ENCODE measurements at regions not wholly inside any gene's neighbourhood (a gene's known extent, or its start where the extent isn't known, plus 50 kb on each side); places are given as distances from the start of the nearest gene placed in this dataset.
"Not testable (repeated sequence)": the region's sequence is repeated elsewhere in the genome, so short reads cannot be mapped to it uniquely, and the experiment has no call there.

GRCh38 chr13:61215116-61215515 lies 200.5 kb downstream of the PCDH20 start:
- DNase-seq (ENCODE audit: low spot score): no peak

- DNase-seq (ENCODE audit: low spot score): no peak
These were observed 201.1 kb downstream of the PCDH20 start for GRCh38 chr13:61214551-61214950.

GRCh38 chr13:61205898-61206297 lies 209.8 kb downstream of the PCDH20 start:
- not testable (repeated sequence) for DNase-seq (ENCODE audit: low spot score)

- DNase-seq (ENCODE audit: low spot score): no peak
These were observed 211.6 kb downstream of the PCDH20 start for GRCh38 chr13:61204025-61204424.

- DNase-seq (ENCODE audit: low spot score): no peak
These were observed 213.6 kb downstream of the PCDH20 start for GRCh38 chr13:61202042-61202441.

- no peak for DNase-seq (ENCODE audit: low spot score)
These were observed 222.8 kb downstream of the PCDH20 start for GRCh38 chr13:61192826-61193225.

GRCh38 chr13:61188057-61188456 lies 227.6 kb downstream of the PCDH20 start:
- DNase-seq (ENCODE audit: low spot score): no peak

GRCh38 chr13:61187471-61187870 lies 228.2 kb downstream of the PCDH20 start:
- no peak for DNase-seq (ENCODE audit: low spot score)

- DNase-seq (ENCODE audit: low spot score): no peak
These were observed 232.0 kb downstream of the PCDH20 start for GRCh38 chr13:61183670-61184069.

GRCh38 chr13:61180234-61180633 lies 235.4 kb downstream of the PCDH20 start:
- no peak for DNase-seq (ENCODE audit: low spot score)

GRCh38 chr13:61179741-61180140 lies 235.9 kb downstream of the PCDH20 start:
- DNase-seq (ENCODE audit: low spot score): no peak

- no peak for DNase-seq (ENCODE audit: low spot score)
These were observed 244.8 kb downstream of the PCDH20 start for GRCh38 chr13:61170856-61171255.

- DNase-seq (ENCODE audit: low spot score): no peak
These were observed 253.0 kb downstream of the PCDH20 start for GRCh38 chr13:61162636-61163035.

- DNase-seq (ENCODE audit: low spot score): no peak
These were observed 253.5 kb downstream of the PCDH20 start for GRCh38 chr13:61162106-61162505.

GRCh38 chr13:61156753-61157152 lies 258.9 kb downstream of the PCDH20 start:
- DNase-seq (ENCODE audit: low spot score): no peak

GRCh38 chr13:61151062-61151461 lies 264.6 kb downstream of the PCDH20 start:
- no peak for DNase-seq (ENCODE audit: low spot score)

- no peak for DNase-seq (ENCODE audit: low spot score)
These were observed 266.3 kb downstream of the PCDH20 start for GRCh38 chr13:61149331-61149730.

- no peak for DNase-seq (ENCODE audit: low spot score)
These were observed 266.8 kb downstream of the PCDH20 start for GRCh38 chr13:61148691-61149315.

GRCh38 chr13:61148211-61148610 lies 267.4 kb downstream of the PCDH20 start:
- no peak for DNase-seq (ENCODE audit: low spot score)

- no peak for DNase-seq (ENCODE audit: low spot score)
These were observed 269.1 kb downstream of the PCDH20 start for GRCh38 chr13:61146571-61146970.

- no peak for DNase-seq (ENCODE audit: low spot score)
These were observed 269.5 kb downstream of the PCDH20 start for GRCh38 chr13:61146158-61146557.

GRCh38 chr13:61144834-61145593 lies 270.6 kb downstream of the PCDH20 start:
- DNase-seq (ENCODE audit: low spot score): no peak

GRCh38 chr13:61144301-61144700 lies 271.3 kb downstream of the PCDH20 start:
- no peak for DNase-seq (ENCODE audit: low spot score)

GRCh38 chr13:61142506-61142905 lies 273.1 kb downstream of the PCDH20 start:
- no peak for DNase-seq (ENCODE audit: low spot score)
